H1 (cell line): ENCODE measurements at regions not wholly inside any gene's neighbourhood (a gene's known extent, or its start where the extent isn't known, plus 50 kb on each side); places are given as distances from the start of the nearest gene placed in this dataset.

Experiments used
- CHD7 ChIP-seq: fragments of 300-600 bp; sonication (generic); IDR thresholded peaks from 2 replicates; pipeline ENCODE4 v1.7.1; 2012; ENCODE audit warnings: low read length, moderate library complexity, mild to moderate bottlenecking, inconsistent platforms; ENCODE audit not compliant: insufficient replicate concordance
- POLR2A ChIP-seq, 2 experiments: IDR thresholded peaks; 1 replicate in 1 of 2; 2 replicates in 1 of 2; pipeline ENCODE4 v1.6.1; 2011; ENCODE audit warnings: low read depth in 2 of 2, low read length in 2 of 2, mild to moderate bottlenecking in 2 of 2; ENCODE audit errors: control extremely low read depth in 1 of 2
- SP1 ChIP-seq: IDR thresholded peaks from 2 replicates; pipeline ENCODE4 v1.6.1; 2011; ENCODE audit warnings: low read depth, low read length

GRCh38 chr2:145329971-145330370 lies 810.1 kb upstream of the ZEB2 start (continued):
- TF ChIP-seq CHD7 = no peak
- no peak for TF ChIP-seq SP1
- TF ChIP-seq POLR2A (IDR thresholded peaks at IDR 0.05; ENCODE audit: control extremely low read depth in 1 of 2, low read depth in 2 of 2, low read length in 2 of 2) = no peak
